CD14-positive monocyte (primary cell): ENCODE measurements at regions not wholly inside any gene's neighbourhood (a gene's known extent, or its start where the extent isn't known, plus 50 kb on each side); places are given as distances from the start of the nearest gene placed in this dataset.
"Not testable (repeated sequence)": the region's sequence is repeated elsewhere in the genome, so short reads cannot be mapped to it uniquely, and the experiment has no call there.

Experiments used
- DNase-seq, 3 donors: peaks; one replicate each; pipeline ENCODE4 v3.0.0-alpha.2; 2011 to 2022
- H2AFZ ChIP-seq: 2 replicates; pipeline ENCODE4 v1.6.0; 2012; ENCODE audit warnings: mild to moderate bottlenecking, low read depth, low read length, inconsistent platforms; ENCODE audit not compliant: insufficient read depth, poor library complexity, severe bottlenecking
- H3K27ac ChIP-seq, 2 donors: 1 replicate in 1 of 2; 2 replicates in 1 of 2; pipeline ENCODE4 v1.5.1; 2012 to 2013; ENCODE audit warnings: low read length in 2 of 2, control low read depth in 1 of 2, inconsistent platforms in 1 of 2, low read depth in 1 of 2, mild to moderate bottlenecking in 1 of 2
- H3K27me3 ChIP-seq, 2 donors: one replicate each; pipeline versions ENCODE4 v1.6.0 to v1.6.1; 2011 to 2013; ENCODE audit warnings: low read length in 2 of 2; ENCODE audit not compliant: control insufficient read depth in 2 of 2, insufficient read depth in 2 of 2
- H3K36me3 ChIP-seq, 2 donors: replicated peaks in 1 of 2; 1 replicate in 1 of 2; 2 replicates in 1 of 2; pipeline versions ENCODE4 v1.5.1 to v1.6.1; 2012 to 2013; ENCODE audit warnings: low read length in 2 of 2, control low read depth in 1 of 2, inconsistent platforms in 1 of 2, mild to moderate bottlenecking in 1 of 2; ENCODE audit not compliant: insufficient read depth in 2 of 2, control insufficient read depth in 1 of 2
- H3K4me1 ChIP-seq, 2 donors: 1 replicate in 1 of 2; 2 replicates in 1 of 2; pipeline versions ENCODE4 v1.5.1 to v1.6.1; 2012 to 2013; ENCODE audit warnings: low read length in 2 of 2, control low read depth in 1 of 2, inconsistent platforms in 1 of 2, mild to moderate bottlenecking in 1 of 2, moderate library complexity in 1 of 2; ENCODE audit not compliant: insufficient read depth in 2 of 2, control insufficient read depth in 1 of 2
- H3K4me2 ChIP-seq: replicated peaks from 2 replicates; pipeline ENCODE3; 2012; ENCODE audit warnings: low read length, moderate library complexity, mild to moderate bottlenecking; ENCODE audit not compliant: poor library complexity, severe bottlenecking; ENCODE audit errors: extremely low read depth
- H3K4me3 ChIP-seq, 3 experiments: fragments of 200-600 bp in 1 of 3; sonication (generic) in 1 of 3; replicated peaks in 1 of 3; 1 replicate in 2 of 3; 2 replicates in 1 of 3; pipeline ENCODE4 v1.5.1; 2011 to 2013; ENCODE audit warnings: low read length in 3 of 3, mild to moderate bottlenecking in 3 of 3, control low read depth in 2 of 3, low read depth in 2 of 3, inconsistent platforms in 1 of 3, moderate library complexity in 1 of 3
- H3K79me2 ChIP-seq: 2 replicates; pipeline ENCODE4 v1.6.0; 2012; ENCODE audit warnings: mild to moderate bottlenecking, control low read depth, inconsistent platforms, low read length, moderate library complexity; ENCODE audit not compliant: insufficient read depth
- H3K9ac ChIP-seq: 2 replicates; pipeline ENCODE4 v1.6.0; 2017; ENCODE audit warnings: low read length, mild to moderate bottlenecking; ENCODE audit not compliant: insufficient read depth, poor library complexity, severe bottlenecking
- H3K9me3 ChIP-seq, 2 donors: replicated peaks in 1 of 2; 1 replicate in 1 of 2; 2 replicates in 1 of 2; pipeline versions ENCODE4 v1.5.1 to v1.6.1; 2012 to 2013; ENCODE audit warnings: low read length in 2 of 2, control low read depth in 1 of 2; ENCODE audit not compliant: control insufficient read depth in 1 of 2, insufficient read depth in 1 of 2
- H4K20me1 ChIP-seq: 2 replicates; pipeline ENCODE4 v1.6.0; 2012; ENCODE audit warnings: mild to moderate bottlenecking, low read length, control low read depth, moderate library complexity; ENCODE audit not compliant: insufficient read depth
- H3K27ac Mint-ChIP-seq, 7 donors: one replicate each; pipeline ENCODE4 v1.8.0; 2020; ENCODE audit warnings: mild to moderate bottlenecking in 7 of 7, mixed read lengths in 7 of 7, moderate library complexity in 6 of 7, inconsistent platforms in 2 of 7
- H3K27me3 Mint-ChIP-seq, 3 donors: one replicate each; pipeline ENCODE4 v1.8.0; 2021 to 2022; ENCODE audit warnings: low read depth in 3 of 3, mild to moderate bottlenecking in 3 of 3, mixed read lengths in 3 of 3, moderate library complexity in 3 of 3, inconsistent platforms in 1 of 3
- H3K36me3 Mint-ChIP-seq, 2 donors: one replicate each; pipeline ENCODE4 v1.8.0; 2020; ENCODE audit warnings: mixed read lengths in 2 of 2, inconsistent platforms in 1 of 2, mild to moderate bottlenecking in 1 of 2
- H3K4me1 Mint-ChIP-seq: one replicate; pipeline ENCODE4 v1.8.0; 2020; ENCODE audit warnings: mild to moderate bottlenecking, mixed read lengths
- H3K4me3 Mint-ChIP-seq, 2 donors: one replicate each; pipeline ENCODE4 v1.8.0; 2020; ENCODE audit warnings: mild to moderate bottlenecking in 2 of 2, mixed read lengths in 2 of 2, moderate library complexity in 1 of 2
- H3K9me3 Mint-ChIP-seq, 7 donors: one replicate each; pipeline ENCODE4 v1.8.0; 2020 to 2022; ENCODE audit warnings: mixed read lengths in 7 of 7, mild to moderate bottlenecking in 6 of 7, moderate library complexity in 6 of 7, inconsistent platforms in 2 of 7
- WGBS: methylation state at CpG from one replicate; pipeline ENCODE4 v1.1.5; 2013; ENCODE audit warnings: missing lambda C conversion rate; ENCODE audit not compliant: insufficient coverage; 5-methylcytosine and 5-hydroxymethylcytosine counted together
- intact Hi-C, 2 donors: fragments of 100-400 bp; cut with micrococcal nuclease; formaldehyde crosslinking; loops; one replicate each; pipeline versions ENCODE4 v1.15.0 to v1.15.1; 2023

DNA sequence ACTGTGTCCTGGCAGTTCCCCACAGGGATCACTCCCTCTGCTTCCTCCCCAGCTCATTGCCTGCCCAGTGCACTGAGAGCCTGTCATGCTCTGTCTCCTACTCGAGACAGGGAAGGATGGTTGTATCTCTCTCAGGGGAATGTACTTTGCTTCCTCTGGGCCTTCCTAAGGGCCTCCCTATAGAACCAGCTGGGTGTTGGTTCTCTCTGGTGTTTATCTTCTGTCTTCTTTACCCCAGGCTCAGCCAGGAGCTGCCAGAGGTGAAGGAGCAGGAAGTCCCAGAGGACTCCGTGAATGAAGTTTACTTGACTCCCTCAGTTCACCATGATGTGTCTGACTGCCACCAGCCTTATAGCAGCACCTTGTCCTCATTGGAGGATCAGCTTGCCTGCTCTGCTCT is 330.3 kb upstream of the COX7C start:
- H2AFZ ChIP-seq, H3K9me3 Mint-ChIP-seq, H3K27me3 ChIP-seq, H3K4me1 Mint-ChIP-seq, intact Hi-C loops, H3K9ac ChIP-seq, H3K79me2 ChIP-seq, H3K4me3 ChIP-seq, H3K27me3 Mint-ChIP-seq, H3K36me3 Mint-ChIP-seq, DNase-seq, H3K9me3 ChIP-seq, H3K27ac ChIP-seq, H3K4me1 ChIP-seq, H3K36me3 ChIP-seq, H3K27ac Mint-ChIP-seq, H4K20me1 ChIP-seq, H3K4me2 ChIP-seq, H3K4me3 Mint-ChIP-seq: not testable (repeated sequence)
- no CpG with 5 or more reads among the region's 2 CpGs for WGBS

GRCh38 chr5:86289786-86290185 is 328.0 kb upstream of the COX7C start:
- H3K27ac Mint-ChIP-seq, H3K4me3 Mint-ChIP-seq, H3K9me3 ChIP-seq, H3K4me1 Mint-ChIP-seq, H3K36me3 Mint-ChIP-seq, H3K79me2 ChIP-seq, H3K4me3 ChIP-seq, H2AFZ ChIP-seq, intact Hi-C loops, H3K36me3 ChIP-seq, H3K4me1 ChIP-seq, H4K20me1 ChIP-seq, H3K4me2 ChIP-seq, H3K27me3 ChIP-seq, H3K9ac ChIP-seq, DNase-seq, H3K27ac ChIP-seq, H3K27me3 Mint-ChIP-seq, H3K9me3 Mint-ChIP-seq: not testable (repeated sequence)
- WGBS: 94% methylated on average over 3 of the region's 9 CpGs

DNA sequence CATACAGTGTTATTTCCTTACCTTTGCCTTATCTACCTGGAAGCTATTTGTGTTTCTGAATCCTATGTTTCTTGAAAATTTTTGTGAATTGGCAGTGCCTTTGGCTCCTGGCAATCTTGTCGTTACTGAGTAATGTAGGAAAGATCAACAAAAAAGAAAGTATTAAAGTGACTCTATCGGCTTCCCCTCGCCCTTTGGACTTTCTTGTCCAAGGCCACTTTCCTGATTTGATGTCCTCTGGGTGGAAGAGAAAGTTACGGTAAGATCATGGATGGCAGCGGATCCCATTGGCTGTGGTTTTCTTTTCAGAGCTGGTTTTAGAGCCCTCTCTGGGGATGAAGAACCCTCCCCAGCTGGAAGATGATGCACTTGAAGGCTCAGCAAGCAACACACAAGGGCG is 324.9 kb upstream of the COX7C start:
- H3K27ac Mint-ChIP-seq, H3K9me3 ChIP-seq, H3K9ac ChIP-seq, H3K4me3 ChIP-seq, DNase-seq, H3K36me3 ChIP-seq, H3K79me2 ChIP-seq, H3K4me2 ChIP-seq, H3K27me3 Mint-ChIP-seq, intact Hi-C loops, H3K27me3 ChIP-seq, H3K9me3 Mint-ChIP-seq, H3K4me1 Mint-ChIP-seq, H4K20me1 ChIP-seq, H3K4me3 Mint-ChIP-seq, H3K4me1 ChIP-seq, H3K27ac ChIP-seq, H2AFZ ChIP-seq, H3K36me3 Mint-ChIP-seq: not testable (repeated sequence)
- 86% methylated on average over 1 of the region's 6 CpGs for WGBS

- H3K27ac Mint-ChIP-seq, DNase-seq, H3K9me3 ChIP-seq, H3K27ac ChIP-seq, H2AFZ ChIP-seq, H3K27me3 Mint-ChIP-seq, H3K27me3 ChIP-seq, intact Hi-C loops, H4K20me1 ChIP-seq, H3K4me2 ChIP-seq, H3K4me1 Mint-ChIP-seq, H3K4me3 Mint-ChIP-seq, H3K4me3 ChIP-seq, H3K36me3 ChIP-seq, H3K4me1 ChIP-seq, H3K9ac ChIP-seq, H3K36me3 Mint-ChIP-seq, H3K9me3 Mint-ChIP-seq, H3K79me2 ChIP-seq: not testable (repeated sequence)
- no CpG with 5 or more reads among the region's 1 CpG for WGBS
Measured at GRCh38 chr5:86302643-86303042, 315.1 kb upstream of the COX7C start.

DNA sequence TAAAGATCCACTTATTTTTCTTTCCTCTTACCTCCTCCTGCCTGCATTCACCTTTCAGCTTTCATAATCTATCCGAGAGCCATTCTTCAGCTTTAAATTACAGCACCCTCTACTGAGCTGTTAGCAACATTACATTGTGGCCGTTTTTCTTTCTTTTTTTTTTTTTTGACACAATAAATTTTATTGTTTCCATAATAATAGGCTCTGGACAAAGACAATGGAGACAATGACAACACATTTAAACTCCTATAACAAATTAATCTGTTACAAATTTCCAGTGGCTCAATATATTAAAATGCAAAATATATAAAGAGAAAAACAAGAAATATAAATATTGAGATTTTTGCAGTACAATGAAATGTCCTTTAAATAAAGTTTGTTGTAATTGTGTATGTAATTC is 312.7 kb upstream of the COX7C start:
- H3K27me3 ChIP-seq, H3K9me3 ChIP-seq, H3K4me1 Mint-ChIP-seq, H2AFZ ChIP-seq, H4K20me1 ChIP-seq, intact Hi-C loops, H3K36me3 ChIP-seq, H3K9me3 Mint-ChIP-seq, H3K27me3 Mint-ChIP-seq, H3K27ac ChIP-seq, H3K27ac Mint-ChIP-seq, H3K79me2 ChIP-seq, DNase-seq, H3K9ac ChIP-seq, H3K4me1 ChIP-seq, H3K4me3 Mint-ChIP-seq, H3K4me2 ChIP-seq, H3K36me3 Mint-ChIP-seq, H3K4me3 ChIP-seq: not testable (repeated sequence)
- no CpG with 5 or more reads among the region's 2 CpGs for WGBS
